HEK293 (cell line): ENCODE measurements at regions not wholly inside any gene's neighbourhood (a gene's known extent, or its start where the extent isn't known, plus 50 kb on each side); places are given as distances from the start of the nearest gene placed in this dataset.

Experiments
- CTCF ChIA-PET: fragments of 350-600 bp; formaldehyde crosslinking; extraction: SDS; loops from one replicate; lab custom pipeline; 2021; ENCODE audit warnings: antibody characterized with exemption; lab: Yijun Ruan, JAX
- POLR2A ChIA-PET: fragments of 300-600 bp; formaldehyde crosslinking; extraction: SDS; loops from one replicate; lab custom pipeline; 2020; ENCODE audit warnings: antibody characterized with exemption, inconsistent platforms; lab: Yijun Ruan, JAX
- H3K27ac ChIP-seq: fragments of 200-500 bp; sonication (Bioruptor generic); 2 replicates; pipeline ENCODE4 v1.5.1; 2014; ENCODE audit warnings: low read depth, low read length, control low read depth, inconsistent platforms; ENCODE audit errors: extremely low read depth
- H3K36me3 ChIP-seq, 2 experiments: fragments of 200-500 bp in 1 of 2; sonication (Bioruptor generic) in 1 of 2; 1 replicate in 1 of 2; 2 replicates in 1 of 2; pipeline ENCODE4 v1.5.1; 2014 to 2017; ENCODE audit warnings: inconsistent platforms in 2 of 2, low read length in 2 of 2; ENCODE audit not compliant: control insufficient read depth in 2 of 2, insufficient read depth in 1 of 2
- H3K4me1 ChIP-seq: fragments of 200-500 bp; sonication (Bioruptor generic); 2 replicates; pipeline ENCODE4 v1.5.1; 2014; ENCODE audit warnings: mild to moderate bottlenecking, low read length, inconsistent platforms; ENCODE audit not compliant: control insufficient read depth, insufficient read depth
- H3K4me3 ChIP-seq: 2 replicates; pipeline ENCODE4 v1.5.1; 2011; ENCODE audit warnings: low read depth, mild to moderate bottlenecking, control low read depth, low read length, moderate library complexity
- H3K9me3 ChIP-seq: fragments of 200-500 bp; sonication (Bioruptor generic); 2 replicates; pipeline ENCODE4 v1.5.1; 2014; ENCODE audit warnings: low read depth, low read length, inconsistent platforms; ENCODE audit not compliant: control insufficient read depth, insufficient read depth
- MZF1 ChIP-seq: fragments of 450-650 bp; formaldehyde crosslinking; IDR thresholded peaks from 2 replicates; pipeline ENCODE4 v1.5.1; 2017; ENCODE audit warnings: missing biosample characterization, missing genetic modification characterization, borderline replicate concordance
- PRDM1 ChIP-seq: fragments of 450-650 bp; formaldehyde crosslinking; IDR thresholded peaks from 2 replicates; pipeline ENCODE4; 2016; ENCODE audit warnings: missing biosample characterization, missing genetic modification characterization
- TRIM28 ChIP-seq: IDR thresholded peaks from 2 replicates; pipeline ENCODE4 v1.6.1; 2011; ENCODE audit warnings: low read length, control low read depth, borderline replicate concordance
- ZNF114 ChIP-seq: fragments of 450-650 bp; formaldehyde crosslinking; IDR thresholded peaks from 2 replicates; pipeline ENCODE4 v1.5.0; 2017; ENCODE audit warnings: missing biosample characterization, missing genetic modification characterization
- ZNF221 ChIP-seq: fragments of 450-650 bp; formaldehyde crosslinking; IDR thresholded peaks from 2 replicates; pipeline ENCODE4 v1.5.1; 2017; ENCODE audit warnings: missing biosample characterization, missing genetic modification characterization, borderline replicate concordance
- ZNF23 ChIP-seq: fragments of 450-650 bp; formaldehyde crosslinking; IDR thresholded peaks from 2 replicates; pipeline ENCODE4 v1.5.1; 2016; ENCODE audit warnings: missing biosample characterization, missing genetic modification characterization, borderline replicate concordance
- ZNF391 ChIP-seq: fragments of 450-650 bp; formaldehyde crosslinking; IDR thresholded peaks from 2 replicates; pipeline ENCODE4 v1.5.1; 2016; ENCODE audit warnings: low read depth, missing biosample characterization, missing genetic modification characterization, borderline replicate concordance
- ZNF473 ChIP-seq: fragments of 450-650 bp; formaldehyde crosslinking; IDR thresholded peaks from 2 replicates; pipeline ENCODE4 v1.5.1; 2017; ENCODE audit warnings: missing biosample characterization, missing genetic modification characterization
- ZNF510 ChIP-seq: fragments of 450-650 bp; formaldehyde crosslinking; IDR thresholded peaks from 2 replicates; pipeline ENCODE4 v1.5.1; 2018; ENCODE audit warnings: mild to moderate bottlenecking, missing genetic modification characterization, missing biosample characterization; ENCODE audit not compliant: insufficient replicate concordance
- ZNF521 ChIP-seq: fragments of 450-650 bp; formaldehyde crosslinking; IDR thresholded peaks from 2 replicates; pipeline ENCODE4 v1.5.1; 2017; ENCODE audit warnings: missing biosample characterization, mild to moderate bottlenecking, missing genetic modification characterization
- ZNF701 ChIP-seq: fragments of 450-650 bp; formaldehyde crosslinking; IDR thresholded peaks from 2 replicates; pipeline ENCODE4 v1.5.1; 2016; ENCODE audit warnings: missing biosample characterization, missing genetic modification characterization
- ZSCAN16 ChIP-seq: fragments of 450-650 bp; formaldehyde crosslinking; IDR thresholded peaks from 2 replicates; pipeline ENCODE4 v1.5.1; 2016; ENCODE audit warnings: missing biosample characterization, missing genetic modification characterization
- TF ChIP-seq, protein P1 (sequence below): fragments of 450-650 bp; formaldehyde crosslinking; IDR thresholded peaks from 2 replicates; pipeline ENCODE4 v1.5.1; 2017; ENCODE audit warnings: missing biosample characterization, missing genetic modification characterization
- TF ChIP-seq, protein P2 (sequence below): fragments of 450-650 bp; formaldehyde crosslinking; IDR thresholded peaks from 2 replicates; pipeline ENCODE4 v1.5.1; 2016; ENCODE audit warnings: missing biosample characterization, missing genetic modification characterization, borderline replicate concordance
- TF ChIP-seq, protein P3 (sequence below): fragments of 450-650 bp; formaldehyde crosslinking; IDR thresholded peaks from 2 replicates; pipeline ENCODE4 v1.5.1; 2016; ENCODE audit warnings: missing biosample characterization, missing genetic modification characterization
- TF ChIP-seq, protein P4 (sequence below): fragments of 450-650 bp; formaldehyde crosslinking; optimal IDR thresholded peaks from 2 replicates; pipeline ENCODE3; 2016; ENCODE audit warnings: missing biosample characterization, mild to moderate bottlenecking, missing genetic modification characterization
- TF ChIP-seq, protein P5 (sequence below): fragments of 450-650 bp; formaldehyde crosslinking; IDR thresholded peaks from 2 replicates; pipeline ENCODE4 v1.5.1; 2016; ENCODE audit warnings: missing biosample characterization, missing genetic modification characterization

DNA sequence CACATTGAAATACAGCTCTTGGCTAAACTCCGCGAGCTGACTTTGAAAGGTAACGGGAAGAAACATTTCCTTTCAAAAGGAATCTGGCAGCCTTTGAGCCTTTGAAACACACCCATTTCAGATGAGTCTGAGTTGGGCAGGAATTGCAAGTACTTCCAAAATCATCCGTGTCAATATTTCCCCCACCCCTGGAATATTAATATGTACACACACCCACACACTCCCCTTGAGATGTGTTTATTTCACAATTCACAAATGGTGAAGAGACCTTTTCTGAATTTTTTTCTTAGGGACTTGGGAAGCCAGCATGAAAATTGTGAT, 438.7 kb upstream of the NRP1 start:
- ChIA-PET POLR2A (no interaction called here), CTCF (no interaction called here)
- H3K27ac ChIP-seq = no peak overlapping the region
- H3K9me3 ChIP-seq = no peaks in the 10 kb centered on the region
- no peaks in the 10 kb centered on the region for H3K4me1 ChIP-seq
- H3K36me3 ChIP-seq = no peaks in the 10 kb centered on the region
- TF ChIP-seq ZNF23 (tag by site-specific recombination) = no peak
- TF ChIP-seq, protein P1, sequence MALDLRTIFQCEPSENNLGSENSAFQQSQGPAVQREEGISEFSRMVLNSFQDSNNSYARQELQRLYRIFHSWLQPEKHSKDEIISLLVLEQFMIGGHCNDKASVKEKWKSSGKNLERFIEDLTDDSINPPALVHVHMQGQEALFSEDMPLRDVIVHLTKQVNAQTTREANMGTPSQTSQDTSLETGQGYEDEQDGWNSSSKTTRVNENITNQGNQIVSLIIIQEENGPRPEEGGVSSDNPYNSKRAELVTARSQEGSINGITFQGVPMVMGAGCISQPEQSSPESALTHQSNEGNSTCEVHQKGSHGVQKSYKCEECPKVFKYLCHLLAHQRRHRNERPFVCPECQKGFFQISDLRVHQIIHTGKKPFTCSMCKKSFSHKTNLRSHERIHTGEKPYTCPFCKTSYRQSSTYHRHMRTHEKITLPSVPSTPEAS (tag by site-specific recombination) = no peak
- no peak for TF ChIP-seq TRIM28
- no peak for TF ChIP-seq ZNF510
- no peak for TF ChIP-seq ZSCAN16
- TF ChIP-seq PRDM1 = no peak
- TF ChIP-seq, protein P2, sequence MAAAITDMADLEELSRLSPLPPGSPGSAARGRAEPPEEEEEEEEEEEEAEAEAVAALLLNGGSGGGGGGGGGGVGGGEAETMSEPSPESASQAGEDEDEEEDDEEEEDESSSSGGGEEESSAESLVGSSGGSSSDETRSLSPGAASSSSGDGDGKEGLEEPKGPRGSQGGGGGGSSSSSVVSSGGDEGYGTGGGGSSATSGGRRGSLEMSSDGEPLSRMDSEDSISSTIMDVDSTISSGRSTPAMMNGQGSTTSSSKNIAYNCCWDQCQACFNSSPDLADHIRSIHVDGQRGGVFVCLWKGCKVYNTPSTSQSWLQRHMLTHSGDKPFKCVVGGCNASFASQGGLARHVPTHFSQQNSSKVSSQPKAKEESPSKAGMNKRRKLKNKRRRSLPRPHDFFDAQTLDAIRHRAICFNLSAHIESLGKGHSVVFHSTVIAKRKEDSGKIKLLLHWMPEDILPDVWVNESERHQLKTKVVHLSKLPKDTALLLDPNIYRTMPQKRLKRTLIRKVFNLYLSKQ = no peak
- TF ChIP-seq, protein P3, sequence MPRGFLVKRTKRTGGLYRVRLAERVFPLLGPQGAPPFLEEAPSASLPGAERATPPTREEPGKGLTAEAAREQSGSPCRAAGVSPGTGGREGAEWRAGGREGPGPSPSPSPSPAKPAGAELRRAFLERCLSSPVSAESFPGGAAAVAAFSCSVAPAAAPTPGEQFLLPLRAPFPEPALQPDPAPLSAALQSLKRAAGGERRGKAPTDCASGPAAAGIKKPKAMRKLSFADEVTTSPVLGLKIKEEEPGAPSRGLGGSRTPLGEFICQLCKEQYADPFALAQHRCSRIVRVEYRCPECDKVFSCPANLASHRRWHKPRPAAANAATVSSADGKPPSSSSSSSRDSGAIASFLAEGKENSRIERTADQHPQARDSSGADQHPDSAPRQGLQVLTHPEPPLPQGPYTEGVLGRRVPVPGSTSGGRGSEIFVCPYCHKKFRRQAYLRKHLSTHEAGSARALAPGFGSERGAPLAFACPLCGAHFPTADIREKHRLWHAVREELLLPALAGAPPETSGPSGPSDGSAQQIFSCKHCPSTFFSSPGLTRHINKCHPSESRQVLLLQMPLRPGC (tag by site-specific recombination) = no peak
- no peak for TF ChIP-seq ZNF221 (tag by site-specific recombination)
- TF ChIP-seq, protein P4, sequence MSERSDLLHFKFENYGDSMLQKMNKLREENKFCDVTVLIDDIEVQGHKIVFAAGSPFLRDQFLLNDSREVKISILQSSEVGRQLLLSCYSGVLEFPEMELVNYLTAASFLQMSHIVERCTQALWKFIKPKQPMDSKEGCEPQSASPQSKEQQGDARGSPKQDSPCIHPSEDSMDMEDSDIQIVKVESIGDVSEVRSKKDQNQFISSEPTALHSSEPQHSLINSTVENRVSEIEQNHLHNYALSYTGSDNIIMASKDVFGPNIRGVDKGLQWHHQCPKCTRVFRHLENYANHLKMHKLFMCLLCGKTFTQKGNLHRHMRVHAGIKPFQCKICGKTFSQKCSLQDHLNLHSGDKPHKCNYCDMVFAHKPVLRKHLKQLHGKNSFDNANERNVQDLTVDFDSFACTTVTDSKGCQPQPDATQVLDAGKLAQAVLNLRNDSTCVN (tag by site-specific recombination) = no peak
- TF ChIP-seq ZNF521 (tag by site-specific recombination) = no peak
- TF ChIP-seq ZNF701 (tag by site-specific recombination) = no peak
- TF ChIP-seq ZNF473 (tag by site-specific recombination) = no peak
- TF ChIP-seq, protein P5, sequence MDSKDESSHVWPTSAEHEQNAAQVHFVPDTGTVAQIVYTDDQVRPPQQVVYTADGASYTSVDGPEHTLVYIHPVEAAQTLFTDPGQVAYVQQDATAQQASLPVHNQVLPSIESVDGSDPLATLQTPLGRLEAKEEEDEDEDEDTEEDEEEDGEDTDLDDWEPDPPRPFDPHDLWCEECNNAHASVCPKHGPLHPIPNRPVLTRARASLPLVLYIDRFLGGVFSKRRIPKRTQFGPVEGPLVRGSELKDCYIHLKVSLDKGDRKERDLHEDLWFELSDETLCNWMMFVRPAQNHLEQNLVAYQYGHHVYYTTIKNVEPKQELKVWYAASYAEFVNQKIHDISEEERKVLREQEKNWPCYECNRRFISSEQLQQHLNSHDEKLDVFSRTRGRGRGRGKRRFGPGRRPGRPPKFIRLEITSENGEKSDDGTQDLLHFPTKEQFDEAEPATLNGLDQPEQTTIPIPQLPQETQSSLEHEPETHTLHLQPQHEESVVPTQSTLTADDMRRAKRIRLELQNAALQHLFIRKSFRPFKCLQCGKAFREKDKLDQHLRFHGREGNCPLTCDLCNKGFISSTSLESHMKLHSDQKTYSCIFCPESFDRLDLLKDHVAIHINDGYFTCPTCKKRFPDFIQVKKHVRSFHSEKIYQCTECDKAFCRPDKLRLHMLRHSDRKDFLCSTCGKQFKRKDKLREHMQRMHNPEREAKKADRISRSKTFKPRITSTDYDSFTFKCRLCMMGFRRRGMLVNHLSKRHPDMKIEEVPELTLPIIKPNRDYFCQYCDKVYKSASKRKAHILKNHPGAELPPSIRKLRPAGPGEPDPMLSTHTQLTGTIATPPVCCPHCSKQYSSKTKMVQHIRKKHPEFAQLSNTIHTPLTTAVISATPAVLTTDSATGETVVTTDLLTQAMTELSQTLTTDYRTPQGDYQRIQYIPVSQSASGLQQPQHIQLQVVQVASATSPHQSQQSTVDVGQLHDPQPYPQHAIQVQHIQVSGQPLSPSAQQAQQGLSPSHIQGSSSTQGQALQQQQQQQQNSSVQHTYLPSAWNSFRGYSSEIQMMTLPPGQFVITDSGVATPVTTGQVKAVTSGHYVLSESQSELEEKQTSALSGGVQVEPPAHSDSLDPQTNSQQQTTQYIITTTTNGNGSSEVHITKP (tag by site-specific recombination) = no peak
- no peak for TF ChIP-seq MZF1 (tag by site-specific recombination)
- TF ChIP-seq ZNF391 (tag by site-specific recombination) = no peak
- TF ChIP-seq ZNF114 = no peak
- H3K4me3 ChIP-seq = no peak overlapping the region
